IgD-negative memory B cell (primary cell): ENCODE measurements at regions not wholly inside any gene's neighbourhood (a gene's known extent, or its start where the extent isn't known, plus 50 kb on each side); places are given as distances from the start of the nearest gene placed in this dataset.
A peak's percentile ranks its signal among the peaks of the same experiment; 100 is the strongest.
"Not testable (repeated sequence)": the region's sequence is repeated elsewhere in the genome, so short reads cannot be mapped to it uniquely, and the experiment has no call there.

Experiments used
- H3K27ac Mint-ChIP-seq, 3 donors: one replicate each; pipeline ENCODE4 v1.8.0; 2020 to 2022; ENCODE audit warnings: mild to moderate bottlenecking in 3 of 3, mixed read lengths in 3 of 3, moderate library complexity in 1 of 3
- H3K27me3 Mint-ChIP-seq: one replicate; pipeline ENCODE4 v1.8.0; 2021; ENCODE audit warnings: mixed read lengths
- H3K36me3 Mint-ChIP-seq: one replicate; pipeline ENCODE4 v1.8.0; 2020; ENCODE audit warnings: mild to moderate bottlenecking, mixed read lengths
- H3K4me1 Mint-ChIP-seq, 3 donors: one replicate each; pipeline ENCODE4 v1.8.0; 2020 to 2022; ENCODE audit warnings: mixed read lengths in 3 of 3, mild to moderate bottlenecking in 1 of 3
- H3K4me3 Mint-ChIP-seq, 4 donors: one replicate each; pipeline ENCODE4 v1.8.0; 2020 to 2022; ENCODE audit warnings: mild to moderate bottlenecking in 4 of 4, mixed read lengths in 4 of 4, moderate library complexity in 3 of 4
- H3K9me3 Mint-ChIP-seq, 3 donors: one replicate each; pipeline ENCODE4 v1.8.0; 2020 to 2021; ENCODE audit warnings: mixed read lengths in 3 of 3, mild to moderate bottlenecking in 1 of 3

DNA sequence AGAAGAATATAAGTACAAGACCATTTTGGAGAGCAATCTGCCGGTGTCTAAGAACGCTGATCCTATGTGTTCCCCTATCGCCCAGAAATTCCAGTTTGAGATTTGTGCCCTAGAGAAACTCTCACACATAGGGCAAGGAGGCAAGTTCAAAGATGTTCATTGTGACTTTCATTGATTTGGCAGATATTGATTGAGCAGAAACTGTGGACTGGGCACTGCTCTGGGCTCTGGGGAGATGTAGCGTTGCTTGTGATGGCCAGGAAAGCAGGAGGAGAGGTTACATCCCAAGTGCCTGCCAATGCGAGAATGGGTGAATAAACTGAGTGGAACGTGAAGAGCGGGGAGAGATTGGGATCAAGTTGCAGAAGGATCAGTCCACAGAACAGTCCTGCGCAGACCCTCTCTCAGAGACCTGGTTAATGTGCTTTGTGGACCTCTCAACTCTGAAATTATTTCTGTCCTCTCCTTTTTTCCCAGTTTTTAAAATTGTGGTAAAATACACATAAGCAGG is 123.9 kb upstream of the PEG3 start:
- Mint-ChIP-seq H3K36me3 (peaks cover 4% of the 10 kb centered on the region), H3K9me3 (peaks cover 1 to 21% (median 11%) of the 10 kb centered on the region in 3 donors), H3K27ac (no peak overlapping the region), H3K4me1 (peaks cover 0 to 2% (median 0%) of the 10 kb centered on the region in 3 donors), H3K27me3 (no peaks in the 10 kb centered on the region), H3K4me3 (peak overlapping the region in 2 of 4 donors; percentile 5 to 45)

DNA sequence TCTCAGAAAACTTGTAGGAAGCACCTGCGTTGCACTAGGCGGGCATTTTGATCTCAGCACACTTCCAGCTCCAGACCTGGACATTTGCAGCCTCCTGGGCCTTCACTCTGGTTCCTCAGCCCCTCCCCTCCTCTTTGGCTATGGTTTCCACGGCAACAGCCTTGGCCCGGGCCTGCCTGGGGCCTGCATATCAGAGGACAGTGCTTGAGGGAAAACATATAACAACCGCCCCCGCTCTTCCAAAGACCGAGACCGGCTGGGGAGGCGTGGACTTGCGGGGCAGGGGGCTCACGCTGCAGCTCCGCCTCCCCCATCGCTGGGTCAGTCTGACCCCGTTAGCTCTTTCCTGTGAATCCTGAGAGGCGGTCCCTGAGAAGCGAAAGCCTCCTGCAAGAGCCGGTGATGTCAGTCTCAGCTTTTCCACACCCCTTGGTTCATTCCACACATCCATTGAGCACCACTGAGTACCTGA is 125.7 kb upstream of the PEG3 start:
- Mint-ChIP-seq H3K27me3 (no peaks in the 10 kb centered on the region), H3K36me3 (peaks cover 4% of the 10 kb centered on the region), H3K9me3 (peaks cover 1 to 26% (median 5%) of the 10 kb centered on the region in 3 donors), H3K27ac (no peak overlapping the region), H3K4me1 (peaks cover 0 to 2% (median 0%) of the 10 kb centered on the region in 3 donors), H3K4me3 (no peak overlapping the region)

DNA sequence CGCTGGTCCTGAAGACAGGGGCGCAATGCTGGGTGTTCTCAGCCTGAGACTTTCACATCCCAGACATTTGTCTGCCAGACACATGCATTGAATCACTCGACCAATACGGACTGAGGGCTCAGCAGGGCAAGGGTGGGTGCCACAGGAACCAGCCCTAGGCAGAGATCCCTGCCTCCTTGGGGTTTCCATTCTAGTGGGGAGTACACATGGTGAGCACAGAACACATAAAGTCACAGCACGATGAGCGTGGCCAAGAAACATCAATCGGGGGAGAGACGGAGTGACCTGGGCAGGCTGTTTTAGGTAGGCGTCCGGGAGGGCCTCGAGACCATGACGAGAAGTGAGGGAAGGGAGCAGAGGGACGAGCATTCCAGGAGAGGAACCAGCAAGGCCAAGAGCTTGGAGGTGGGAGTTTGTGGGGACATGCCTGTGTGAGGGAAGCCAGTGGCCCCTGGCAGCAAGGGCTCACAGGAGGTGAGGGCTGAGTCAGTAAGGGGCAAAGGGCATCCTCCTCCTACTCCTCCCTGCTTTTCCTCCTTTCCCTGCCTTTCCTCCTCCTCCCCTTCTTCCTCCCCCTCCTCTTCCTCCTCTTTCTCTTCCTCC is 126.3 kb upstream of the PEG3 start:
- Mint-ChIP-seq H3K27ac (no peak overlapping the region), H3K36me3 (peaks cover 4% of the 10 kb centered on the region), H3K4me3 (no peak overlapping the region), H3K4me1 (peaks cover 0 to 2% (median 0%) of the 10 kb centered on the region in 3 donors), H3K9me3 (peaks cover 1 to 26% (median 5%) of the 10 kb centered on the region in 3 donors), H3K27me3 (no peaks in the 10 kb centered on the region)

DNA sequence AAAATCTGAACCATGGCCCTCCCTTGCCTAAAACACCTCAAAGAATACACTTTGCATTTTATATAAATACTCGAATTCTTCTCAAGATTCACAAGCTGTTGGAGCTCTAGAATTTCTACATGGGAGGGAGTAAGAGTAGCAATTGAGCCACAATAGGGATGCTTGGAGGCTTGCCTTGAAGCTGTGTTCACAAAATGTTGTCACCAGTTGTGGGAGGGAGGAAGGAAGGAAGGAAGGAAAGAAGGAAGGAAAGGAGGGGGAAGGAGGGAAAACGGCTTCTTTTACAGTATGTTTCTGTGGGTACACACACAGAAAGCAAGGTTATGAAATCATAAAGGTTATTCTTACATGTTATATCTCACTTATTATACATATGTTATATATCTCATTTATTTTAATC is 128.6 kb upstream of the PEG3 start:
- peaks cover 3 to 23% (median 5%) of the 10 kb centered on the region in 3 donors for H3K9me3 Mint-ChIP-seq
- peaks cover 4% of the 10 kb centered on the region for H3K27me3 Mint-ChIP-seq
- H3K36me3 Mint-ChIP-seq = peaks cover 4% of the 10 kb centered on the region
- no peak overlapping the region for H3K4me3 Mint-ChIP-seq
- H3K27ac Mint-ChIP-seq = no peak overlapping the region
- peaks cover 0 to 2% (median 0%) of the 10 kb centered on the region in 3 donors for H3K4me1 Mint-ChIP-seq

DNA sequence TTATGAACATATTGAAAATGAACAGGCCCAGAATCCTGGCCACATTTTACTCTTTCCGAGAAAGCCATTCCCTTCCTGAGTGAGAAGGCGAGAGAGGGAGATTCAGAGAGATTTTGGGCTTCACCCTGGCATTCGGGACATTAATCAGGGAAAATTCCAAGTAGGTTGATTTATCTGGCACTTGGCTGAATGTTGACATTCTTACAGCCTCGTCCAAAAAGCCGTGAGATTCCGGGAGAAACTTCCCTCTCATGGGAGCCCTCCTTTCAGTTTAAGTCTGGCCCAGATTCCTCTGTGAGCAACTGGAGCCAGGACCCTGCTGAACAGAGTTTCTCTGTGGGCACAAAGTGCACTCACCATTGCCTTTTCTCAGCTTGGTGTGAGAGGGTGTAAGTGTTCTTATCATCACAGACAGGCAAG is 129.2 kb upstream of the PEG3 start:
- Mint-ChIP-seq H3K36me3 (no peaks in the 10 kb centered on the region), H3K4me3 (no peak overlapping the region), H3K27ac (no peak overlapping the region), H3K27me3 (peaks cover 4% of the 10 kb centered on the region), H3K9me3 (peaks cover 2 to 24% (median 7%) of the 10 kb centered on the region in 3 donors), H3K4me1 (no peaks in the 10 kb centered on the region)

DNA sequence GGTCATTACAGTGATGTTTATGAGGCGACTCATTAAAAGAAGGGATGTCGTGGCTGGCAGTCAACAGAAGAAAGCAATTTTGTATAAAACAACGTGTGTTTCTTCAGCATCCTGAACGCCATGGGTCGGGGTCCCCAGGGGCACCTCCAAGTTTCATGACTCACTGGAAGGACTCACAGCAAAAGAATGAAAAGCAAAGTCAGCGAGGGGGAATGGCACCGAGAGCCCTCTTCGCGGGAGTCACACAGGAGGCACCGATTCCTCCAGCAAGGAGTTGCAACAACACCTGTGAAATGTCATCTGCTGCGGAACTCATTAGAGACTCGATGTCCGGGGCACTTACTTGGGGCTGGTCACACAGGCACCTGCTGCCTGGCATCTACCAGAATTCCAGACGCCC is 130.7 kb upstream of the PEG3 start:
- Mint-ChIP-seq H3K27ac (no peak overlapping the region), H3K36me3 (no peaks in the 10 kb centered on the region), H3K4me1 (no peaks in the 10 kb centered on the region), H3K27me3 (peaks cover 5% of the 10 kb centered on the region), H3K9me3 (peaks cover 7 to 24% (median 8%) of the 10 kb centered on the region in 3 donors), H3K4me3 (no peak overlapping the region)

DNA sequence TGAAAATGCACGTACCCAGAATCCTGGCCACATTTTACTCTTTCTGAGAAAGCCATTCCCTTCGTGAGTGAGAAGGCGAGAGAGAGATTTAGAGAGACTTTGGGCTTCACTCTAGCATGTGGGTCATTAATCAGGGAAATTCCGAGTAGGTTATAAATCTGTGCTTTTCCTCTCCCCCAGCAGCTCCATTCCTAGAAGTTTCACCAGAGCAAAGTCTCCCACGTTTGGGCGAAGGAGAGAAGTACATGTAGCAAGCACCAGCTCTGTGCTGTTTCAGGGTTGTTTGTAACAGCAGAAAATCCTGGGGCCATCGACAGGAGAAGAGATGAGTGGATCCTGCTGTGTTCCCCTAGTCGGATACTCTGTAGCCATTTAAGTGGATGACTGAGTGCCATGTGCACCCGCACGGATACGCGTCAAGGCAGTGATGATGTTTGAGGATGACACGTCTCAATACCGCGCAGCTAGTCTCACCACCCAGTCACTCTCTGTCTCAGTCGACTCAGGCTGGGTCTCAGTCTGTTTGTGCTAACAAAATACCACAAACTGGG is 131.8 kb upstream of the PEG3 start:
- Mint-ChIP-seq H3K27ac (no peak overlapping the region), H3K27me3 (peaks cover 5% of the 10 kb centered on the region), H3K4me1 (no peaks in the 10 kb centered on the region), H3K9me3 (peaks cover 11 to 28% (median 13%) of the 10 kb centered on the region in 3 donors), H3K4me3 (no peak overlapping the region), H3K36me3 (no peaks in the 10 kb centered on the region)

DNA sequence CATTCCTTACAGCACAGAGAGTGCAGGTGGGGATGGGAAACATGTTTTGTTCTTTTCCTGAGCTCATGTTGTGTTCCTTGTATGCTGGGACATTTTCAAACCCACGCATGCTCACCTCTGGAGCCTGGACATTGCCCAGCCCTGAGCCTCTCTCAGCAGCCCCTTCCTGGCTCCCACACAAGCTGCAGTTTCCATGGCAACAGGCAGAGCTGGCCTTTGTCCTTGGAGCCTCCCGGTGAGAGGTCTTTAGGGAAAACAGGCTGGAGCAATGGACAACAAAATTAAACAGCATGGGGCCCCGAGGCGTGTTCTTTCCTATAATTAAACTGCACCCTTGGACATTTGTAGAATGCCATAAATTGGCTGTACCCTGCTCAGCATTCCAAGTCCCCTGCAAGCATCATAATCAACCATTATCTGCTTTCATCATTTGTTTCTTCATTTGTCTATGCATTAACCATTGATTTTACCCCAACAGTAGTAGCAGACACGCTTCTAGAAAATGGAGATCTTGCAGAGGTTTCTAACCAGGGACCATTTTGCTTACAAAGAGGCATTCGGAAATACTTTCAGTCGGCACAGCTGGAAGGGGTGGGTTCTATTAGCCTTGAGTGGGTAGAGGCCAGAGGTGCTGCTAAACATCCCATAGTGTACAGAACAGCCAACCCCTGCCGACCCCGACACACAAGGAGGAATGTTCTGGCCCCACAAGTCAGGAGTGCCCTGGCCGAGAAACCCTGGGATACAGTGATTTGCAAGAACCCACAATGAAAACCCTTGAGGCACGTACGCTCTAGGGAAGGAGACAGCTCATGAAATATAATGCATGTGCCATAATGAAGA is 133.4 kb upstream of the PEG3 start:
- Mint-ChIP-seq H3K27me3 (peaks cover 5% of the 10 kb centered on the region), H3K36me3 (no peaks in the 10 kb centered on the region), H3K27ac (no peak overlapping the region), H3K9me3 (peaks cover 12 to 29% (median 13%) of the 10 kb centered on the region in 3 donors), H3K4me3 (no peak overlapping the region), H3K4me1 (no peaks in the 10 kb centered on the region)

DNA sequence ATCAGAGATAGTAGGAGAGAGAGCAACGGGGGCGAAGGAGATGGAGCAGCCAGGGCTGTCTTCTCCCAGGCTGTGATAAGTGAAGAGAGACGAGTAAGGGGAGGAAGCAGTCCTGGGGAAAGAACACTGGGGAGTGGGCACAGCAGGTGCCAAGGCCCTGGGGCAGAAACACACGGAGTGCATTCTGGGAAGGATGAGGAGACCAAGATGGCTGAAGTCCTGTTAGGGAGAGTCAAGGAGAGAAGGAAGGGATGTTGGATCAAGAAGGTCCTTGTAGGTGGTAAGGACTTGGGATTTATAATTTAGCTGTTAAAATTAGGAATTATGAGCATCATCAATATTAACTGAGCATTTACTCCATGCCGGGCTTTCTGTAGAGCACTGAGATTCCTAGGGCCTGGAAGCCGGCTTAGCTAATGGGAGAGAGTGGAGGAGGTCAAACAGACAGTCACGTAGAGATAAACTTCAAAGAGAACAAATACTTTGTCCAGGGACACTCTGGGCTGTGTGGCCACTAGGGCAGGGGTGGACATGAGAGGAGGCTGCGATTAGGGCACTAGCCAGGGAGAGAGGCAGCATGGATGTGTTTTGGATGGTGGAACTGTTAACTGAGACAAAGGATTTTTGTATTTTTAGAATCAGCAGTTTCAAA is 134.2 kb upstream of the PEG3 start:
- Mint-ChIP-seq H3K4me3 (no peak overlapping the region), H3K27me3 (peaks cover 5% of the 10 kb centered on the region), H3K36me3 (no peaks in the 10 kb centered on the region), H3K9me3 (peaks cover 11 to 29% (median 16%) of the 10 kb centered on the region in 3 donors), H3K4me1 (no peaks in the 10 kb centered on the region), H3K27ac (no peak overlapping the region)

DNA sequence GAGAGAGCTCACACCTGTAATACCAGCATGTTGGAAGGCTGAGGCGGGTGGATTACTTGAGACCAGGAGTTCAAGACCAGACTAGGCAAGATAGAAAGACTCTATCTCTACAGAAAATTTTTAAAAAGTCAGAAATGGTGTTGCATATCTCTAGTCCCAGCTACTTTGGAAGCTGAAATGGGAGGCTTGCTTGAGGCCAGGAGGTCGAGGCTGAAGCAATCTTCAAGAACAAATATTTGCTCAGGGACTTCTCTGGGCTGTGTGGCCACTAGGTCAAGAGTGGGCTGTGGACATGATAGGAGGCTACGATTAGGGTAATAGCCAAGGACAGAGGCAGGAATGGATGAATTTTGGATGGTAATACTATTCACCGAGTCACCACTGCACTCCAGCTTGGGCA is 135.8 kb upstream of the PEG3 start:
- peak overlapping the region in 1 of 4 donors; percentile 67 for H3K4me3 Mint-ChIP-seq
- peaks cover 4% of the 10 kb centered on the region for H3K36me3 Mint-ChIP-seq
- peaks cover 14 to 26% (median 19%) of the 10 kb centered on the region in 3 donors for H3K9me3 Mint-ChIP-seq
- no peaks in the 10 kb centered on the region for H3K4me1 Mint-ChIP-seq
- H3K27me3 Mint-ChIP-seq = peaks cover 5% of the 10 kb centered on the region
- no peak overlapping the region for H3K27ac Mint-ChIP-seq

DNA sequence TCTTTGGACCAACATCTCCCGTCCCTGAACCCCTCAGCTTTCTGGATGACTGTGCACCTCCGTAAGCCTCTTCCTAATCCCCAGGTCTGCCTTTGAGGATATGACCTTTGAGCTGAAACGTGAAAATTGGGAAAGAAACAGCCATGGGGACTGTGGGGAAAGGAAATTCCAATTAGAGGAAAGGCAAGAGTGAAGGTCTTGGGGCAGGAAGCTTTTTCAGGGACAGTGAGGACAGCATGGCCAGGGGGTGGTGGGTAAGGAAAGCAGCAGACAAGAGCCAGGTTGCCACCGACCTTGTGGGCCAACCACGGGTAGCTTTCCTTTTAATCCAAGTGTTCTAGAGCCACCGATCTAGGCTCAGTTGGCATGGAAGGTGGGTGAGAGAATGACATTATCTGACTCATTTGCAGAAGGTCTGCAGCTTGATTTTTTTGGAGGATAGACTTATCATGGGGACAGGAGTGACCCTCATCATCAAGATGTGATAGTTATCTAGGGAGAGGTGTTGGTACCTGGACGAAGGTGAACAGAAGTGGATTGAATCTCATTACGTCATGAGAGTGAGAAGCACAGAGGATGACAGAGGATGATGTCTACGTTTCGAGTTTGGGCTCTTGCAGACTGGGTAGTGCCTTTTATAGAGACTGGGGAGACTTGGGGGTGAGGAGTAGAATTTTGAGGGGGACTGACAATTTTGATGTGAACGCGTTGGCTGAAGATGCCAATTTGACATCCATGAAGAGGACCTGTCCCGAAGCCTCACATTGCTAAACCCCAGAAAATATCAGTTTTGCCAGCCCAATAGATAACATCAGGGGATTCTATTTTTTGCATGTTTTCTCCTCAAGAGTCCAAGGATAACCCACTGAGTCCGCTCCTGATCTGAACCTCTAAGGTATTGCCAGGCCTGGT is 136.7 kb upstream of the PEG3 start:
- H3K4me1 Mint-ChIP-seq = no peaks in the 10 kb centered on the region
- peaks cover 14 to 26% (median 23%) of the 10 kb centered on the region in 3 donors for H3K9me3 Mint-ChIP-seq
- peaks cover 5% of the 10 kb centered on the region for H3K27me3 Mint-ChIP-seq
- H3K36me3 Mint-ChIP-seq = peaks cover 4% of the 10 kb centered on the region
- no peak overlapping the region for H3K4me3 Mint-ChIP-seq
- no peak overlapping the region for H3K27ac Mint-ChIP-seq

DNA sequence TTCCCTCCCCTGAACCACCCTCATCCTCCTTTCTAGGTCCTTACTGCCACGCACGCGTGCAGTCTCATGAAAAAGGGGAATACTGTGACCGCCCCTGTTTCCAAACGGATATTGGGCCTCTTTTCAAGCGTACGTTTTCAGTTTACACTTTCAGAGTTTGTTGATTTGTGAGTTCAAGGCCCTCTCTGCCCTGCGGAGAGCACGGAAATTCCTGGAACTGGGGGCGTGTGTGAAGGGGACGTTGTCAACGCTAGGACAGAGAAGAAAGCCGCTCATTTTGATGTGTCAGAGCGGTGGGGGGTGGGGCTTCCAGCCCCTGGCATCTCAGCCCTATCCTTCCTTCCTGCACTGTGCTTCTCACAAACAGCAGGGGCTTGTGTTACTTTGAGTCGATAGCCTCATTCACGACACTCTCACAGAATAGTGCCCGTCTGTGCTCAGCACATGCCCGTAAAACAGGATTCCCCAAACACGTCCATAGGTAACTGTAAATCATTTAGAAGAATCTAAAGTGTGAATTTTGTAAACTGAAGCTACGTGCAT is 137.6 kb upstream of the PEG3 start:
- Mint-ChIP-seq H3K9me3 (peaks cover 15 to 30% (median 23%) of the 10 kb centered on the region in 3 donors), H3K4me3 (no peak overlapping the region)

DNA sequence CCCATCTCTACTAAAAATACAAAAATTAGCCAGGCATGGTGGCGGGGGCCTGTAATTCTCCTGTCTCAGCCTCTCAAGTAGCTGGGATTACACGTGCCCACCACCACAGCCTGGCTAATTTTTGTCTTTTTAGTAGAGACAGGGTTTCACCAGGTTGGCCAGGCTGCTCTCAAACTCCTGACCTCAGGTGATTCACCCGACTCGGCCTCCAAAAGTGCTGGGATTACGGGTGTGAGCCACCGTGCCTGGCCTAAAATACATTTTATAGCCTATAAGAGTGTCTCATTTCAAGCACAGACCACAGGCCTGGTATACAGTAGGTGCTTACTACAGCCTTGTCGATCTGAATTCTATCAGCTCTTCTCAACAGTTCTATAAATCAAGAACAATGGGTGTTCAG is 139.5 kb upstream of the USP29 start:
- peaks cover 14 to 26% (median 24%) of the 10 kb centered on the region in 3 donors for H3K9me3 Mint-ChIP-seq
- H3K4me1 Mint-ChIP-seq, H3K36me3 Mint-ChIP-seq, H3K4me3 Mint-ChIP-seq, H3K27ac Mint-ChIP-seq, H3K27me3 Mint-ChIP-seq: not testable (repeated sequence)

More for the DNA sequence above, 137.6 kb upstream of the PEG3 start:
- no peak overlapping the region for H3K27ac Mint-ChIP-seq
- peaks cover 4% of the 10 kb centered on the region for H3K36me3 Mint-ChIP-seq
- H3K4me1 Mint-ChIP-seq = no peaks in the 10 kb centered on the region
- peaks cover 5% of the 10 kb centered on the region for H3K27me3 Mint-ChIP-seq

DNA sequence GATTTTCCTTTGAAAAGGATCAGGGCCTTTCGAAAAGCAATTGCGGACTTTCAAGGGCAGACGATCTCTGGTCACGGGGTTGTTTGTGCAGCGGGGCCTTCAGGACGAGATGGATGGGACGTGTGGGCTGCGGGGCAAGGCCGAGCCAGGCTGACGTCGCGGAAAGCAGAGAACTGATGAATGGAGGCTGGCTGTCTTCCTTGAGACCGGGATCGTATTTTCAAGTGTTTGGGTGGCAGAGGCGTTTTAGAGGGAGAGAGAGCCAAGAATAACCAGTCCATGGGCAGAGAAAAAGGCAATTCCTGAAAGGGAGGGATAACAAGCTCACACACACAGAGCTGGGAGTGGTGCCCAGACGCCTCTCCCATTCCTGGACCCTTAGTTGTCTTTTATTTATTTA is 138.9 kb upstream of the USP29 start:
- H3K36me3 Mint-ChIP-seq = peaks cover 4% of the 10 kb centered on the region
- H3K27me3 Mint-ChIP-seq = no peaks in the 10 kb centered on the region
- H3K4me3 Mint-ChIP-seq = no peak overlapping the region
- H3K4me1 Mint-ChIP-seq = no peaks in the 10 kb centered on the region
- no peak overlapping the region for H3K27ac Mint-ChIP-seq
- peaks cover 14 to 27% (median 24%) of the 10 kb centered on the region in 3 donors for H3K9me3 Mint-ChIP-seq
